ENCODE measurements at regions not wholly inside any gene's neighbourhood (a gene's known extent, or its start where the extent isn't known, plus 50 kb on each side); places are given as distances from the start of the nearest gene placed in this dataset.

DNA sequence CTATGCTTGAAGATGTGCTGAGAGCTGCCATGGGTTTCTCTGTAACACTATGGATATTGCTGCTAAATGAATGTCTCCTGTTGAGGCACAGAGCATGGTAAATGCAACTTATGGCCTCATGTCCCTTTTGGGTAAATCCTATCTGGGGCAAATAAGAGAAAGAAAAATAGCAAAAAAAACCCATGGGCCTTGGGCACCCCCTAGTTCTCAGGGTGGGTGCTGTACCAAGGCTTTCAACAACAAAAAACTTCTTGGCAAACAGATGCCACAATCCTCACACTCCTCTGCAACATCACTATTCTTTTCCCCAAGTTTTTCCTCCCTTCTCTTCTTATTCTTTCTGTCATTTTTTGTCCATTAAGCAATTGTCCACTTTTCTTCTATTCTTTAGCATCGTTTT lies 340.1 kb upstream of the ROBO2 start:
- TF ChIP-seq, protein P1, sequence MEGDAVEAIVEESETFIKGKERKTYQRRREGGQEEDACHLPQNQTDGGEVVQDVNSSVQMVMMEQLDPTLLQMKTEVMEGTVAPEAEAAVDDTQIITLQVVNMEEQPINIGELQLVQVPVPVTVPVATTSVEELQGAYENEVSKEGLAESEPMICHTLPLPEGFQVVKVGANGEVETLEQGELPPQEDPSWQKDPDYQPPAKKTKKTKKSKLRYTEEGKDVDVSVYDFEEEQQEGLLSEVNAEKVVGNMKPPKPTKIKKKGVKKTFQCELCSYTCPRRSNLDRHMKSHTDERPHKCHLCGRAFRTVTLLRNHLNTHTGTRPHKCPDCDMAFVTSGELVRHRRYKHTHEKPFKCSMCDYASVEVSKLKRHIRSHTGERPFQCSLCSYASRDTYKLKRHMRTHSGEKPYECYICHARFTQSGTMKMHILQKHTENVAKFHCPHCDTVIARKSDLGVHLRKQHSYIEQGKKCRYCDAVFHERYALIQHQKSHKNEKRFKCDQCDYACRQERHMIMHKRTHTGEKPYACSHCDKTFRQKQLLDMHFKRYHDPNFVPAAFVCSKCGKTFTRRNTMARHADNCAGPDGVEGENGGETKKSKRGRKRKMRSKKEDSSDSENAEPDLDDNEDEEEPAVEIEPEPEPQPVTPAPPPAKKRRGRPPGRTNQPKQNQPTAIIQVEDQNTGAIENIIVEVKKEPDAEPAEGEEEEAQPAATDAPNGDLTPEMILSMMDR (IDR thresholded peaks at IDR 0.05), result no peak
- TF ChIP-seq EP300 (IDR thresholded peaks at IDR 0.05) (no peak), POLR2A (IDR thresholded peaks at IDR 0.05) (no peak)

All from ovary (tissue), 3 donors.